T-helper 9 cell (primary cell): ENCODE measurements at regions not wholly inside any gene's neighbourhood (a gene's known extent, or its start where the extent isn't known, plus 50 kb on each side); places are given as distances from the start of the nearest gene placed in this dataset.

Experiments used
- DNase-seq: peaks from one replicate; pipeline ENCODE4 v3.0.0-alpha.2; 2020

DNA sequence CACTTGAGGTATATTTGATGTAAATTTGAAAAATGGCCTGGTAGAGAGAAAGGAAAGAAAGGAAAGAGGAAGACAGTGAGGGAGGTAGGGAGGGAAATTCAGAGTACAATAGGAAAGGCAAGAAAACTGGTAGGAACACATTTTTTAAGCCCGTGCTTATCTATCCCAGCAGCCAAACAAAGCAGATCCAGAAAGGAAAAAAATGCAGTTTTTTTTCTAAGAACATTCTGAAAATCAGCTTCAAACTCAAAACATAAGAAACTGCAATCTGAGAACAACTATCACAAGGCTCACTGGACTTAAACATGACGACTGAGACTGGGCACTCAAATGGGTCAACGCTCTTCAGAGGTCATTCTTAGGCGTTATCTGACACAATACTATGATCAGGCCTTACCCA is 408.3 kb upstream of the DDI1 start:
- DNase-seq, result no peak

DNA sequence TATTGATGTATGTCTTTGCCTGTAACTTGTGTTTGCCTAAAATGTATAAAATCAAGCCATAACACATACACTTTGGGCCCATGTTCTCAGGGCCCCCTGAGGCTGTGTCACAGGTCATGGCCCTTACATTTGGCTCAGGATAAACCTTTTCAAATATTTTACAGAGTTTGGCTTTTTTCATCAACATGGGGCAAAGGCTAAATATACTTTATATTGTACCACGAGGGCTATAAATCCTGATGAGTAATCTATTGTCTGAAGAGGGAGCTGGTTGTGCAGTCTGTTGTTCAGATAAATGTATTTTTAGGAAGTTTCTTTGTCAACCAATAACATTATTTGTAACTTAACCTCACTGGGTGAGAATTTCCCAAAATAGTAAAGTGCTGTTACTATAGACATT is 404.6 kb upstream of the DDI1 start:
- DNase-seq, result no peak

DNA sequence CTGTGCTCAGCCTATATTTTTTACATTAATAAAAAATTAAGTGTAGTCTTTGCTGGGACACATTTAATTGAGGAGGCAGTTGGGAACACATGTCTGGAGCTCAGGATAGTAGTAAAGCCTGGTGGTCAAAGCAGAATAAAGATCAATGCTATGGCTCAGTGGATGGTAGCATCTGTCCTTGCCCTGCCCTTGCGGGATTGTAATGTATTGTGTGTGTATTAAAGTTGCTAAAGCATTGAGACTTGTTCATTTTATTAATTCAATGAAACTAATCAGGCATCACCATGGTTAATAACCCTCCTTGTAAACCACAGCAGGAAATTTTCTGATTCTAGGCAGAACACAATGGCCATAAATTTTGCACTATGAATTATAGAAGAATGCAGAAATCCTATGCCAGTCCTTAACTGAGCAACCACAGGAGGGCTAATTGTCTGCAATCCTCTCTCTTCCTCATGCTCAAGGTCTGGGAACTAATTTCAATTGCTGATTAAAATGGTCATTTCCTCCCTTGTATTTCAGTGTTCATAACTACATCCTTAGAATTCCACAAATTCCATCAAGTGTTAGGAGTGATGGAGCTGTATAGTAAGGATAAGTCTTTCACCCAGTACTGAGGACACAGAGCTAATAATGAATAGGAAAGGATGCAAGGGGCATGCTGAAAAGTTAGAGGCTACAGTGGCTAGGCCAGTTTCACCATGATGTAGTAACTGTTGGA is 403.2 kb upstream of the DDI1 start:
- DNase-seq, result no peak

DNA sequence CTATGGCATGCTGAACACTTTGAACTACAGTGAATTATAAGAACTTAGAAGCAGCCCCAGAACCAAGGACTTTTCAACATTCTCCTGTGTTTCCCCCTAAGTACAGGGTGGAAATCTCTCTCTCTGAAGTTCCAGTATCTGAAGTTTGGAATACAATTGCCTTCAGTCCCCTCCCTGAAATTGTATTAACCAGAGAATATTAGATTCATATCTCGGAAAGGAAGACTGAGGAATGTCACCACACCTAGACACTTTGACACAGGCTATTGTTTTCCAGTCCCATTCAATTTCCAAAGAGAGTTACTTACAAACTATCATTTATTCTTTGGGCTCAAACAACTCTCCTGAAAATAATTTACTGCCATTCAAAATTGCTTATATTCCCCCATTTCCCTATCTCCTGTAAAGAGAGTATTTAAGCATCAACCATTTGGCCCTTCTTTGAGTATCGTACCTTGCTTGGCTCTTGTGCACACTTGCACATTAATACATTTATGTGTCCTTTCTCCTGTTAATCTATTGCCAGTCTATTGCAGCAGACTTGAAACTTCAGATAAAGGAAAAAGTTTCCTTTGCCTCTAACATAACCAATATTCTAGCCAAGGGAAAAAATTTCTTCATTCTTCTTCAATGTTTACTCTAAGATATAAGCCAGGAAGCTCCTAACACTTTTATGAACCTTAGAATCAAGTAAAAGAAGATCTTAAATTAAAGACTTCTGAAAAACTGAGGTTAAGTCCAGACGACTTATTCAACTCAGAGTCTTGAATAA is 402.4 kb upstream of the DDI1 start:
- no peak for DNase-seq

DNA sequence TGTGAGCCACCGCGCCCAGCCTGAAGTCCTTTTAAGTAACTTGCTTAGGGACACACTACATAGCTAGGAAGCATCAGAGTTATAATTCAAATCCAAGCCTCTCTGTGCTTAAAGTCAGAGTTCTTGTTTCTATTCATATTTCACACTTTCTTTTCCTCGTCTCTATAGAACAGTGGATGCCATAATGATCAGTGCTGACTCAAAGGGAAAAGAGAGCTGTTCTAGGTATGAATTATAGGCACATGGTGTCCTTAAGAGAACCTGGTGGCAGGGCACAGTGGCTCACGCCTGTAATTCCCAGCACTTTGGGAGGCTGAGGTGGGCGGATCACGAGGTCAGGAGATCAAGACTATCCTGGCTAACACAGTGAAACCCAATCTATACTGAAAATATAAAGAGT is 400.2 kb upstream of the DDI1 start:
- DNase-seq, result no peak

GRCh38 chr11:103637295-103637694 is 399.1 kb upstream of the DDI1 start:
- no peak for DNase-seq

- DNase-seq, result no peak
These were observed 398.6 kb upstream of the DDI1 start for GRCh38 chr11:103637831-103638230.

DNA sequence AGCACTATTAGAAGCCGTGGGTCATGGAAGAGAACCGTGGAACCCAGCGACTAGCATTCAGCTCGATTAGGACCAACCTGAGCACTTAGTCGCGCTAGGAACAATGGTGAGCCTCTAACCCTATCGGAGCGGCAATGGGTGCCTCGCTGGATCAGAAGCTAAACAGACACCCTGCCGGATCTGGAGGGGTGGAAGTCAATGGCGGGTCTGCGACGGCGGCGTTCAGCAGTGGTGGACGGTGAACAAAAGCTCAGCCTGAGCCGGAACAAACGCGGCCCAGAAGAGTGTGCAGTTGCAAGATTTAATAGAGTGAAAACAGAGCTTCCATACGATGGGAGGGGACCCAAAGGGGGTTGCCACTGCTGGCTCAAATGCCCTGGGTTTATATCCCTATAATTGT is 391.8 kb upstream of the DDI1 start:
- DNase-seq, result no peak

DNA sequence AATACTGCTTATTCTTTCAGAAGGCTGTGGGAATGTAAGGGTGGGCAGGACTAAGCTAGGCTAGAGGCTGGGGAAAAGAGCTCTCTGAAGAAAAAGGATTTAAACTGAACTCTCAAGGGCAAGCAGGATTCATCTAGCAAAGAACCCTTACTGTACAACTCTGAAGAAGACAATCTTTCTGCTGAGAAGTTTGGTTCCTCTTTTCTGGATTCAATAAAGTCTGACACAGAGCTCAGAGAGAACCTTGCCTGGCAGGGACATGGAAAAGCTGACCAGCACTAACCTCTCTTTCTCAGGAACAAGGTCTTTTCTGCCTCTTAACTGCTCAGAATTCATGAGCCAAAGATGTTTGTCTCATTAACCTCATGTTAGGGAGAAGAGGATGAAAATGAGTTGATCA is 388.4 kb upstream of the DDI1 start:
- no peak for DNase-seq

- no peak for DNase-seq
These were observed 387.6 kb upstream of the DDI1 start for GRCh38 chr11:103648670-103649400.

GRCh38 chr11:103649401-103649895 is 387.0 kb upstream of the DDI1 start:
- no peak for DNase-seq

GRCh38 chr11:103650330-103650729 is 386.1 kb upstream of the DDI1 start:
- DNase-seq, result no peak

- DNase-seq, result no peak
These were observed 385.0 kb upstream of the DDI1 start for GRCh38 chr11:103651341-103651998.

GRCh38 chr11:103652013-103652412 is 384.4 kb upstream of the DDI1 start:
- no peak for DNase-seq

GRCh38 chr11:103656382-103656781 is 380.1 kb upstream of the DDI1 start:
- no peak for DNase-seq

- DNase-seq, result no peak
These were observed 377.2 kb upstream of the DDI1 start for GRCh38 chr11:103659206-103659618.

DNA sequence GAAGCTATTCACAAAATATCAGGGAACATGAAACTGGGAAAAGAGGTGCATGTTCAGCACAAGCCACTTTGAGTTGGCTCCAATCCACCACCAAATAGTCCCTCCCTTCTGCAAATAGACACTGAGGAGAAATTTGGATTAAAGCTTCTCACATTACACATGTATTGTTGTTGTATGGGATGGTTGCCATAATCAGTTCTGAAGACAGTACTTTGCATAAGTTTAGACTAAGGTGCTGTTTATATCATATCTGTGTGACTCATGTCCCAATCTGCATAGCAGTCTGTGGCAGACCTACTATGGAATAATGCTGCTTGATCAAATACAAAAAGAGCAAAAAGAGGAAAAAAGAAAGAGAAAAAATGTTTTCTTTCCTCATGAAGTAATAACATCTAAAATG is 376.7 kb upstream of the DDI1 start:
- no peak for DNase-seq

GRCh38 chr11:103661185-103661584 is 375.3 kb upstream of the DDI1 start:
- no peak for DNase-seq

- DNase-seq, result no peak
These were observed 374.4 kb upstream of the DDI1 start for GRCh38 chr11:103661991-103662390.

DNA sequence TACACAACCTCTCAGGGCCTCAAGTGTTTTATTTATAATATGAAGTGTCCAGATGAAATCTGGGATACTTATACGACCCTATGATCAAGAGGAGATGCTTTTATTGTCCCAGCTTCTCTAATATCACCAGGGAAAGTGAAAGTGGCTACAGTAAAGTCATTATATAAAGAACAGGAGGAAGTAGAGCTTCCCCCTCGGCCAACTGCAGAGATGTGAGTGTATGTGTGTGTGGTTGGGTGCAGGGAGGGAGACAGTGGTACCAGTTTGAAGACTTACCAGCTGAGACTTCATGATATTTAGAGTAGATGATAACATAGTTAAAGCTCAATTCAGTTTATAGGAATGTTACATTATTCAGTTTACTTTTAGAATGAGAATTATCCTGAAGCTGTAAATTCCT is 373.6 kb upstream of the DDI1 start:
- DNase-seq, result no peak

- no peak for DNase-seq
These were observed 367.6 kb upstream of the DDI1 start for GRCh38 chr11:103668859-103669258.

GRCh38 chr11:103671143-103671651 is 365.2 kb upstream of the DDI1 start:
- no peak for DNase-seq

DNA sequence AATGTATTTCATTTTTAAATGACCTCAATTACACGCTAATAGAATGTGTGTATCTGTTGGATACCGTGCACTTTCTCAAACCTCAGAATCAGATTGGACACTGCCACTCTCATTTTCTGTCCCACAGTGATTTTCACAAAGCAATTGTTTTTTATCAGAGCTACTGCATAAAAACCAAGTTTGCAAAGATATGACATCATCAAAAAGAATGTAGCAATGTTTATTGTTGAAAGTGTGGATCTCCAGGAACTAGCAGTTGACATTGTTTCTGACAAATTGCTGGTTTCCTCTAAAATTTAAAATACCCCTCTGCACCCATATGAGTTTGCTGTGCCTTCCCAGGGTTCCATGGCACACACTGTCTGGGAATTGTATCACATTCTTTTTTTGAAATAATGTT is 362.7 kb upstream of the DDI1 start:
- DNase-seq, result no peak
